ENCODE measurements at regions not wholly inside any gene's neighbourhood (a gene's known extent, or its start where the extent isn't known, plus 50 kb on each side); places are given as distances from the start of the nearest gene placed in this dataset.
"Not testable (repeated sequence)": the region's sequence is repeated elsewhere in the genome, so short reads cannot be mapped to it uniquely, and the experiment has no call there.

- DNase-seq, result no peak
Measured at GRCh38 chr2:240256704-240257637, 116.5 kb upstream of the OTOS start.

- DNase-seq, result no peak
Measured at GRCh38 chr2:240257940-240258580, 117.6 kb upstream of the OTOS start.

- DNase-seq, result no peak
Measured at GRCh38 chr2:240258685-240259084, 118.2 kb upstream of the OTOS start.

GRCh38 chr2:240259201-240259923 lies 118.9 kb upstream of the OTOS start:
- DNase-seq, result no peak

- DNase-seq, result no peak
Measured at GRCh38 chr2:240259924-240260529, 119.6 kb upstream of the OTOS start.

GRCh38 chr2:240260664-240261063 lies 120.2 kb upstream of the OTOS start:
- DNase-seq, result no peak

- not testable (repeated sequence) for DNase-seq
Measured at GRCh38 chr2:240262578-240262977, 122.1 kb upstream of the OTOS start.

- no peak for DNase-seq
Measured at GRCh38 chr2:240269380-240269779, 128.9 kb upstream of the OTOS start.

GRCh38 chr2:240269886-240270285 lies 129.4 kb upstream of the OTOS start:
- no peak for DNase-seq

GRCh38 chr2:240271716-240272341 lies 131.4 kb upstream of the OTOS start:
- no peak for DNase-seq

GRCh38 chr2:240275386-240275785 lies 134.9 kb upstream of the OTOS start:
- DNase-seq, result no peak

- DNase-seq, result no peak
Measured at GRCh38 chr2:240277073-240277806, 136.8 kb upstream of the OTOS start.

- DNase-seq, result no peak
Measured at GRCh38 chr2:240277807-240278522, 137.5 kb upstream of the OTOS start.

- DNase-seq, result no peak
Measured at GRCh38 chr2:240278661-240279060, 138.2 kb upstream of the OTOS start.

GRCh38 chr2:240280621-240281020 lies 140.2 kb upstream of the OTOS start:
- no peak for DNase-seq

GRCh38 chr2:240284503-240285259 lies 144.2 kb upstream of the OTOS start:
- DNase-seq, result no peak

GRCh38 chr2:240285725-240286124 lies 145.3 kb upstream of the OTOS start:
- DNase-seq, result no peak

GRCh38 chr2:240286596-240286995 lies 146.1 kb upstream of the OTOS start:
- no peak for DNase-seq

GRCh38 chr2:240287011-240287410 lies 146.6 kb upstream of the OTOS start:
- no peak for DNase-seq

- no peak for DNase-seq
Measured at GRCh38 chr2:240287496-240288086, 147.1 kb upstream of the OTOS start.

Data from NCI-H446 (cell line).